ENCODE measurements at regions not wholly inside any gene's neighbourhood (a gene's known extent, or its start where the extent isn't known, plus 50 kb on each side); places are given as distances from the start of the nearest gene placed in this dataset.

DNA sequence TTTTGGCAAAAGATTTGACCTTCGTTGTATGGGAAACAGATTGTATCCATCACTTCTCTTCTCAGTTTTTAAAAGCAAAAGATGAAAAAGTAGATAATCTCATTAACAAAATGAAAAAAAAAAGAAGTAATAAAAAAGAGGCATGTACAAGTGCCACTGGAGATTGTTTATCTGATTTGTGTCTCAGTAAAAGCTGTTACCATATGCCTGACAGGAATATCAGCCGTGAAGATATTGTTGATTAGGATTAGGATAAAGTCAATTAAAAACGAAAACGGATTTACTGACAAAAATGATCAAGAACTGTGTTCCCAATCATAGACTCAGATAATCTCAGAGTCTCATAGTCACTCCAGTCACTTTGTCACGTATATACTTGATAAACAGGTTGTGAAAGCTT lies 842.1 kb upstream of the SLC10A2 start:
- DNase-seq (ENCODE audit: low read depth in 2 of 2) = no peak
- H3K4me3 ChIP-seq (replicated peaks in 1 of 2; ENCODE audit: low read depth in 2 of 2, low read length in 2 of 2) = no peak overlapping the region
- TF ChIP-seq, protein P1, sequence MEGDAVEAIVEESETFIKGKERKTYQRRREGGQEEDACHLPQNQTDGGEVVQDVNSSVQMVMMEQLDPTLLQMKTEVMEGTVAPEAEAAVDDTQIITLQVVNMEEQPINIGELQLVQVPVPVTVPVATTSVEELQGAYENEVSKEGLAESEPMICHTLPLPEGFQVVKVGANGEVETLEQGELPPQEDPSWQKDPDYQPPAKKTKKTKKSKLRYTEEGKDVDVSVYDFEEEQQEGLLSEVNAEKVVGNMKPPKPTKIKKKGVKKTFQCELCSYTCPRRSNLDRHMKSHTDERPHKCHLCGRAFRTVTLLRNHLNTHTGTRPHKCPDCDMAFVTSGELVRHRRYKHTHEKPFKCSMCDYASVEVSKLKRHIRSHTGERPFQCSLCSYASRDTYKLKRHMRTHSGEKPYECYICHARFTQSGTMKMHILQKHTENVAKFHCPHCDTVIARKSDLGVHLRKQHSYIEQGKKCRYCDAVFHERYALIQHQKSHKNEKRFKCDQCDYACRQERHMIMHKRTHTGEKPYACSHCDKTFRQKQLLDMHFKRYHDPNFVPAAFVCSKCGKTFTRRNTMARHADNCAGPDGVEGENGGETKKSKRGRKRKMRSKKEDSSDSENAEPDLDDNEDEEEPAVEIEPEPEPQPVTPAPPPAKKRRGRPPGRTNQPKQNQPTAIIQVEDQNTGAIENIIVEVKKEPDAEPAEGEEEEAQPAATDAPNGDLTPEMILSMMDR (IDR thresholded peaks at IDR 0.05; ENCODE audit: low read depth, low read length) = no peak

DNA sequence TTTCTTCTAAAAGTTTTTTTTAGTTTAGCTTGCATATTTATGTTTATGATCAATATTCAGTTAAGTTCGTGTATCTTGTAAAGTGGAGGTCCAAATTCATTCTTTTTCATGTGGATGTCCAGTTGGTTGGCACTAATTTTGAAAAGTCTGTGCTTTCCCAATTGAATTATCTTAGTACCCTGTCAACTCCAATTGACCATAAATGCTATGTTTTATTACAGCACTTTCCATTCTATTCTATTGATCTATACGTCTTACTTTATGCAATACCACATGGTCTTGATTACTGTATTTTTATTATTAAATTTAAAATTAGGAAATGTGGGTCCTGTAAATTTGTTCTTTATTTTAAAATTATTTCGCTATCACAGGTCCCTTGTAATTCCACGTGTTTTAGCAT lies 837.6 kb upstream of the SLC10A2 start:
- DNase-seq (ENCODE audit: low read depth in 2 of 2) = no peak
- TF ChIP-seq, protein P1 (IDR thresholded peaks at IDR 0.05; ENCODE audit: low read depth, low read length) = no peak

DNA sequence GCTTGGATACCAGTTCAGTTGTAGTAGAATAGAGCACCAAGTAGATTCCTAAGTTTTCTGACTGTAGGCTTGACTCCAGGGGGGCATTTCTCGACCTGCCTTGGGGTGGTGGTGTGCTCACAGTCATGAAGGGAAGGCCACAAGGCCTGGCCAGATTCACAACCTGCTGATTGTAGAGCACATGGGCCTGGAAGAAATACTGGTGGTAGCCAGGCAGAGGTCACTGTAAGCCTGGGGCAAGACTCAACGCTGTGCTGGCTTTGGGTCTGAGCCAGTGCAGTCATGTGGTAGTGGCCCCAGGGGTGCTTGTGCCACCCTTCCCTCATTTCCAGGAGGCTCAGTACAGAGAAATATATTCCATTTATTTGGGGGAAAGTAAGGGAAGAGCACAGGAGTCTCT lies 832.3 kb upstream of the SLC10A2 start:
- DNase-seq (ENCODE audit: low read depth in 2 of 2) = no peak
- no peak overlapping the region for H3K4me3 ChIP-seq (replicated peaks in 1 of 2; ENCODE audit: low read depth in 2 of 2, low read length in 2 of 2)
- TF ChIP-seq, protein P1 (IDR thresholded peaks at IDR 0.05; ENCODE audit: low read depth, low read length) = no peak

More for the DNA sequence above, 837.6 kb upstream of the SLC10A2 start:
- no peak overlapping the region for H3K4me3 ChIP-seq (replicated peaks in 1 of 2; ENCODE audit: low read depth in 2 of 2, low read length in 2 of 2)

DNA sequence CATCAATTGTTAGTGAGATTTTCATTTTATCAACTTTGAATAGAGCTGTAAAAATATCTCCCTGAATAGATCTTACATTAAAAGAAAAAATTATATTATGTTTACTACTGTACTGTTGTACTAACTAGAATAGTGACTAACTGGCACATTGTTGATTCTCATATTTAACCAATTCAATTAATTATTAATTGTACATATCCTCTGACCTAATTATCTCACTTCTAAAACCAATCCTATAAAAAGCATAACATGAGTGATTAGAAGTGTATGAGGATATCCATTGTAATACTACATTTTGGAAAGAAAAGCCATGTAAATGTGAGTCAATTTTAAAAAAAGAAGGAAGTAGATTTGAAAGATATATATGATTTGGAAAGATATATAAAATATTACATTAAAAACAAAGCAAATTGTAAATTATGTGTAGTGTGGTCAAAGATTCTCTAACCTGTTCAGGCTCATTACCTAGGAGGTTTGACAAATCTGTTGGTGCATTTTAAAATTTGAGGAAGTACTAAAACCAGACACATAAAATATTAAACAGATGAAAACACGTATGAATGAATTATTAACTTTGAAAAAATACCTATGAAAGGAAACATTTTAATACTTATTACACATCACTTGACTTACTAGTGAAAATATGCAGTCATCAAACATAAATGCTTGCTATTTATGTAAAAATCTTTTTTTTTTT lies 829.8 kb upstream of the SLC10A2 start:
- no peak for DNase-seq (ENCODE audit: low read depth in 2 of 2)
- H3K4me3 ChIP-seq (replicated peaks in 1 of 2; ENCODE audit: low read depth in 2 of 2, low read length in 2 of 2) = no peak overlapping the region
- TF ChIP-seq, protein P1 (IDR thresholded peaks at IDR 0.05; ENCODE audit: low read depth, low read length) = no peak

DNA sequence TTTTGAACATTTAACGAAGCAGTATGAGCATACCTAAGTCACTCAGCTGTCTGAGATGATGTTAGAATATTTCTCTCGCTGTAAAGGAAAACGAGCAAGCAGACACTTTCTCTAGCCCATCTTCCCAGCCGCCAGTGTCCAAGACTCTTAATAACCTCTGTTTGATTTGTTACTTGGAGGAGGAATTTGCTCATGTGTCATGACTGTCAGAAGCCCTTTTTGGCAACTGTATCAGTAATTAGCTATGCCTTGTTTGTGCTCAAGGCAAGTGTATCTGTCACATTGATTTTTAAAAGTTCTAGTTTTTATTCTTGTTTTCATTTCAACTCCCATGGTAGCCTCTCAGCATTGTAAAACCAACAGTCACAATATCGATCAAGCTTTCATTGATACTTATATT lies 828.4 kb upstream of the SLC10A2 start:
- H3K4me3 ChIP-seq (replicated peaks in 1 of 2; ENCODE audit: low read depth in 2 of 2, low read length in 2 of 2) = no peak overlapping the region
- DNase-seq (ENCODE audit: low read depth in 2 of 2) = no peak
- TF ChIP-seq, protein P1 (IDR thresholded peaks at IDR 0.05; ENCODE audit: low read depth, low read length) = no peak

DNA sequence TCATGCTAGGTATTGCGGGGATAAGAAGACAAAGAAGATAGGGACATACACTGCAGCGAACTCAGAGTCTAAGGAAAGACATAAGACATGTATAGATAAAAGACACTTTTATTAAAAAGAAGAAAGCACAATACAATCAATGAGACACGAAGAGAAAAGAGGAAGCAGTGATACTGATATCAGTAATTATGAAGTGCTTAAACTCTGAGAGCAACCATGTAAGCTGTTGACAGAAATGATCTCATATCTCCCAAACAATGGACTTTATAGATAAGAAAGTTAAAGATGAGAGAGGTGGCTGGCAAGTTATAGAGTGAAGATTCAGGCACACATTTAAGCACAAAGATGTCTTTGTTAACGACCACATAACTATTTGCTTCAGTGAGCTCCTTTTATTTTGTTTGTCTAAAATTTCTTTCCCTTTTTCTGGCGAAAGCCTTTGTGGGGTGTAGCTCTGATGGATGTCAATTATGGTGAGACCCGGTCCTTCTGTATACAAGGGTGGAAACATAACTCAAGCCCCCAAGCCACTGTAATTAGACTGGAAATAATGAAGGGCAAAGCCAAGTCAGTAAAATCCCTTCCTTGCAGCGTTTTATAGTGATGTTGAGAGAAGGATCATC lies 818.0 kb upstream of the SLC10A2 start:
- TF ChIP-seq, protein P1 (IDR thresholded peaks at IDR 0.05; ENCODE audit: low read depth, low read length) = no peak
- no peak for DNase-seq (ENCODE audit: low read depth in 2 of 2)
- no peak overlapping the region for H3K4me3 ChIP-seq (replicated peaks in 1 of 2; ENCODE audit: low read depth in 2 of 2, low read length in 2 of 2)
